H9 (cell line): ENCODE measurements at regions not wholly inside any gene's neighbourhood (a gene's known extent, or its start where the extent isn't known, plus 50 kb on each side); places are given as distances from the start of the nearest gene placed in this dataset.

Experiments used
- DNase-seq: peaks from one replicate; pipeline ENCODE4 v3.0.0-alpha.2; 2017
- H2AFZ ChIP-seq: one replicate; pipeline ENCODE4 v1.6.1; 2013; ENCODE audit warnings: mild to moderate bottlenecking, low read length, control low read depth, moderate library complexity
- H2AK5ac ChIP-seq: 2 replicates; pipeline ENCODE4 v1.6.1; 2013; ENCODE audit warnings: low read length, control low read depth, mixed read lengths; ENCODE audit not compliant: insufficient read length
- H2BK120ac ChIP-seq: one replicate; pipeline ENCODE4 v1.6.1; 2013; ENCODE audit warnings: low read depth, mild to moderate bottlenecking, low read length, control low read depth, inconsistent platforms; ENCODE audit not compliant: poor library complexity, severe bottlenecking
- H2BK12ac ChIP-seq: 2 replicates; pipeline ENCODE4 v1.6.1; 2013; ENCODE audit warnings: low read length, control low read depth, mixed read lengths, low read depth; ENCODE audit not compliant: insufficient read length
- H2BK15ac ChIP-seq: 2 replicates; pipeline ENCODE4 v1.6.1; 2013; ENCODE audit warnings: low read depth, low read length, control low read depth
- H2BK20ac ChIP-seq: one replicate; pipeline ENCODE4 v1.6.1; 2013; ENCODE audit warnings: low read depth, mild to moderate bottlenecking, low read length, control low read depth, inconsistent platforms; ENCODE audit not compliant: poor library complexity, severe bottlenecking
- H2BK5ac ChIP-seq: 2 replicates; pipeline ENCODE4 v1.6.1; 2013; ENCODE audit warnings: low read length, control low read depth, mixed read lengths; ENCODE audit not compliant: insufficient read length
- H3K14ac ChIP-seq: 2 replicates; pipeline ENCODE4 v1.6.1; 2013; ENCODE audit warnings: low read length, control low read depth; ENCODE audit not compliant: insufficient read depth
- H3K18ac ChIP-seq: 2 replicates; pipeline ENCODE4 v1.6.1; 2013; ENCODE audit warnings: low read depth, mild to moderate bottlenecking, mixed read lengths, low read length, control low read depth; ENCODE audit not compliant: insufficient read length
- H3K23ac ChIP-seq: 2 replicates; pipeline ENCODE4 v1.6.1; 2013; ENCODE audit warnings: low read length, control low read depth, mixed read lengths, low read depth; ENCODE audit not compliant: insufficient read length
- H3K23me2 ChIP-seq: 2 replicates; pipeline ENCODE4 v1.6.1; 2013; ENCODE audit warnings: low read depth, mild to moderate bottlenecking, mixed read lengths, low read length, control low read depth; ENCODE audit not compliant: insufficient read length, poor library complexity, severe bottlenecking
- H3K27ac ChIP-seq: 2 replicates; pipeline ENCODE4 v1.5.1; 2013; ENCODE audit warnings: low read length, control low read depth, mixed read lengths, low read depth; ENCODE audit not compliant: insufficient read length
- H3K27me3 ChIP-seq: 2 replicates; pipeline ENCODE4 v1.6.1; 2013; ENCODE audit warnings: low read length, control low read depth, inconsistent platforms; ENCODE audit not compliant: insufficient read depth
- H3K4ac ChIP-seq: 2 replicates; pipeline ENCODE4 v1.6.1; 2013; ENCODE audit warnings: low read depth, mild to moderate bottlenecking, control low read depth, inconsistent platforms, low read length, moderate library complexity
- H3K4me1 ChIP-seq: 2 replicates; pipeline ENCODE4 v1.6.1; 2013; ENCODE audit warnings: low read length, control low read depth, inconsistent platforms; ENCODE audit not compliant: insufficient read depth
- H3K4me2 ChIP-seq: 2 replicates; pipeline ENCODE4 v1.6.1; 2013; ENCODE audit warnings: low read length, control low read depth, mixed read lengths; ENCODE audit not compliant: insufficient read length, insufficient read depth
- H3K56ac ChIP-seq: 2 replicates; pipeline ENCODE4 v1.6.1; 2013; ENCODE audit warnings: low read depth, mild to moderate bottlenecking, mixed read lengths, low read length, control low read depth; ENCODE audit not compliant: insufficient read length
- H3K79me1 ChIP-seq: 2 replicates; pipeline ENCODE4 v1.6.1; 2013; ENCODE audit warnings: low read depth, mild to moderate bottlenecking, moderate library complexity, low read length, control low read depth, inconsistent platforms; ENCODE audit not compliant: insufficient read depth, poor library complexity, severe bottlenecking
- H3K79me2 ChIP-seq: 2 replicates; pipeline ENCODE4 v1.6.1; 2013; ENCODE audit warnings: low read length, control low read depth, inconsistent platforms; ENCODE audit not compliant: insufficient read depth
- H3K9ac ChIP-seq: 2 replicates; pipeline ENCODE4 v1.6.1; 2013; ENCODE audit warnings: low read length, control low read depth, mixed read lengths; ENCODE audit not compliant: insufficient read length; ENCODE audit errors: extremely low read depth
- H3K9me3 ChIP-seq: one replicate; pipeline ENCODE4 v1.6.1; 2013; ENCODE audit warnings: low read depth, low read length, inconsistent platforms; ENCODE audit not compliant: control insufficient read depth
- H3T11ph ChIP-seq: one replicate; pipeline ENCODE4 v1.6.1; 2013; ENCODE audit warnings: mild to moderate bottlenecking, low read length, control low read depth, inconsistent platforms
- H4K20me1 ChIP-seq: one replicate; pipeline ENCODE4 v1.6.1; 2013; ENCODE audit not compliant: control insufficient read depth, insufficient read length, insufficient read depth
- H4K5ac ChIP-seq: 2 replicates; pipeline ENCODE4 v1.6.1; 2013; ENCODE audit warnings: low read depth, mild to moderate bottlenecking, mixed read lengths, low read length, control low read depth; ENCODE audit not compliant: insufficient read length
- H4K8ac ChIP-seq: replicated peaks from 2 replicates; pipeline ENCODE4 v1.6.1; 2013; ENCODE audit warnings: low read length, control low read depth, mixed read lengths, low read depth; ENCODE audit not compliant: insufficient read length
- H4K91ac ChIP-seq: 2 replicates; pipeline ENCODE4 v1.6.1; 2013; ENCODE audit warnings: low read depth, mild to moderate bottlenecking, moderate library complexity, mixed read lengths, low read length, control low read depth; ENCODE audit not compliant: insufficient read length
- H3K27ac Mint-ChIP-seq, 3 experiments: 2 replicates in 2 of 3; 3 replicates in 1 of 3; pipeline ENCODE4 v1.8.0; 2020 to 2021; ENCODE audit warnings: mixed read lengths in 3 of 3, mild to moderate bottlenecking in 1 of 3, moderate library complexity in 1 of 3
- H3K27me3 Mint-ChIP-seq: 2 replicates; pipeline ENCODE4 v1.8.0; 2021; ENCODE audit warnings: low read depth, mild to moderate bottlenecking, moderate library complexity, mixed read lengths
- H3K36me3 Mint-ChIP-seq, 3 experiments: 2 replicates in 2 of 3; 3 replicates in 1 of 3; pipeline ENCODE4 v1.8.0; 2020 to 2021; ENCODE audit warnings: low read depth in 3 of 3, mixed read lengths in 3 of 3; ENCODE audit not compliant: insufficient read depth in 1 of 3
- H3K4me1 Mint-ChIP-seq, 2 experiments: 2 replicates each; pipeline ENCODE4 v1.8.0; 2020; ENCODE audit warnings: mixed read lengths in 2 of 2
- H3K4me3 Mint-ChIP-seq, 2 experiments: 2 replicates in 1 of 2; 3 replicates in 1 of 2; pipeline ENCODE4 v1.8.0; 2020 to 2021; ENCODE audit warnings: mild to moderate bottlenecking in 2 of 2, mixed read lengths in 2 of 2, moderate library complexity in 1 of 2
- H3K9me3 Mint-ChIP-seq, 2 experiments: 2 replicates in 1 of 2; 3 replicates in 1 of 2; pipeline ENCODE4 v1.8.0; 2020; ENCODE audit warnings: mild to moderate bottlenecking in 2 of 2, mixed read lengths in 2 of 2, moderate library complexity in 1 of 2
- CTCF ChIP-seq: fragments of 200-600 bp; sonication (generic); conservative IDR thresholded peaks from 3 replicates; pipeline ENCODE4 v1.8.0; 2021; ENCODE audit warnings: antibody characterized with exemption, mild to moderate bottlenecking
- WGBS: extraction: QIAGEN DNeasy Blood & Tissue Kit; methylation state at CpG from one replicate; pipeline ENCODE4 v1.1.7; 2013; ENCODE audit warnings: missing lambda C conversion rate, low lambda C conversion rate, mixed read lengths; ENCODE audit not compliant: insufficient read length; ENCODE audit errors: extremely low coverage; 5-methylcytosine and 5-hydroxymethylcytosine counted together

- Histone ChIP-seq H2AFZ (no peak overlapping the region), H3K9me3 (peaks cover 12% of the 10 kb centered on the region), H3T11ph (no peak overlapping the region), H2BK5ac (no peak overlapping the region), H2BK120ac (no peak overlapping the region), H3K23ac (no peak overlapping the region), H3K79me2 (no peaks in the 10 kb centered on the region), H4K20me1 (no peaks in the 10 kb centered on the region), H3K79me1 (no peaks in the 10 kb centered on the region), H3K18ac (no peak overlapping the region), H4K91ac (no peak overlapping the region), H3K4me1 (no peaks in the 10 kb centered on the region), H3K14ac (no peak overlapping the region), H4K5ac (no peak overlapping the region), H3K27ac (no peak overlapping the region), H2AK5ac (no peak overlapping the region), H3K4me2 (no peak overlapping the region), H3K23me2 (no peaks in the 10 kb centered on the region), H3K56ac (no peak overlapping the region), H2BK15ac (no peak overlapping the region), H2BK12ac (no peak overlapping the region), H3K4ac (no peak overlapping the region), H2BK20ac (no peak overlapping the region), H4K8ac (no peak overlapping the region), H3K9ac (no peak overlapping the region), H3K27me3 (no peaks in the 10 kb centered on the region)
- H3K27ac Mint-ChIP-seq, result peak overlapping the region in 1 of 3 experiments; percentile 71; a peak in 2 of 7 replicates
- H3K27me3 Mint-ChIP-seq, result peaks cover 6% of the 10 kb centered on the region; the same call in 1 of the 2 replicates
- H3K36me3 Mint-ChIP-seq, result peaks cover 6 to 28% (median 15%) of the 10 kb centered on the region in 3 experiments; a peak in 5 of 7 replicates
- peaks cover 0 to 2% of the 10 kb centered on the region in 2 experiments; a peak in 1 of 4 replicates for H3K4me1 Mint-ChIP-seq
- H3K9me3 Mint-ChIP-seq, result peaks cover 43 to 59% of the 10 kb centered on the region in 2 experiments
- WGBS, result no CpG with 5 or more reads among the region's 2 CpGs
- no peak for DNase-seq
- no peak overlapping the region for H3K4me3 Mint-ChIP-seq
- TF ChIP-seq CTCF, result no peak
Measured at GRCh38 chr15:25133804-25134203, 179.0 kb downstream of the SNRPN start.
